ENCODE measurements at regions not wholly inside any gene's neighbourhood (a gene's known extent, or its start where the extent isn't known, plus 50 kb on each side); places are given as distances from the start of the nearest gene placed in this dataset.

DNA sequence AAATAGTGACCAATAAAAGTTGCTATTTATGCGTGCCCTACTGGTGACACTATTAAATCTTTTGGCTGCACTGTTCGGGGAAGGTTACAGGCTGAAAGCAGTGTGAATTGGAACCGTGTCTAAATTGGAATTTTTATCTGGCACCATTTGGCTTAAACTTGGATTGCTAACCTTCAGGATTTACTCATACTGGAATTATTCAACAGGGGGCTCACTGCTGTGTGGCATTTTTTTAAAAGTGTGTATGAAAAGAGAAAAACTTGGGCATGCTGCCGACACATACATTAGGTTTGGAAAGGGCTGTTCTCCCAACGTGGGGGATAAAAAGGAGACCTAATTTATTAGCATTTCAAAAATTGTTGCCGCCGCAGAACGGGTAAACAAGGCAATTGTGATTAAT lies 537.9 kb upstream of the MGMT start:
- TF ChIP-seq, protein P1, sequence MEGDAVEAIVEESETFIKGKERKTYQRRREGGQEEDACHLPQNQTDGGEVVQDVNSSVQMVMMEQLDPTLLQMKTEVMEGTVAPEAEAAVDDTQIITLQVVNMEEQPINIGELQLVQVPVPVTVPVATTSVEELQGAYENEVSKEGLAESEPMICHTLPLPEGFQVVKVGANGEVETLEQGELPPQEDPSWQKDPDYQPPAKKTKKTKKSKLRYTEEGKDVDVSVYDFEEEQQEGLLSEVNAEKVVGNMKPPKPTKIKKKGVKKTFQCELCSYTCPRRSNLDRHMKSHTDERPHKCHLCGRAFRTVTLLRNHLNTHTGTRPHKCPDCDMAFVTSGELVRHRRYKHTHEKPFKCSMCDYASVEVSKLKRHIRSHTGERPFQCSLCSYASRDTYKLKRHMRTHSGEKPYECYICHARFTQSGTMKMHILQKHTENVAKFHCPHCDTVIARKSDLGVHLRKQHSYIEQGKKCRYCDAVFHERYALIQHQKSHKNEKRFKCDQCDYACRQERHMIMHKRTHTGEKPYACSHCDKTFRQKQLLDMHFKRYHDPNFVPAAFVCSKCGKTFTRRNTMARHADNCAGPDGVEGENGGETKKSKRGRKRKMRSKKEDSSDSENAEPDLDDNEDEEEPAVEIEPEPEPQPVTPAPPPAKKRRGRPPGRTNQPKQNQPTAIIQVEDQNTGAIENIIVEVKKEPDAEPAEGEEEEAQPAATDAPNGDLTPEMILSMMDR (IDR thresholded peaks at IDR 0.05; ENCODE audit: insufficient read depth, low read length), result no peak
- no peak overlapping the region for H3K4me3 ChIP-seq (ENCODE audit: low read depth, low read length)
- DNase-seq (ENCODE audit: low read depth), result no peak

DNA sequence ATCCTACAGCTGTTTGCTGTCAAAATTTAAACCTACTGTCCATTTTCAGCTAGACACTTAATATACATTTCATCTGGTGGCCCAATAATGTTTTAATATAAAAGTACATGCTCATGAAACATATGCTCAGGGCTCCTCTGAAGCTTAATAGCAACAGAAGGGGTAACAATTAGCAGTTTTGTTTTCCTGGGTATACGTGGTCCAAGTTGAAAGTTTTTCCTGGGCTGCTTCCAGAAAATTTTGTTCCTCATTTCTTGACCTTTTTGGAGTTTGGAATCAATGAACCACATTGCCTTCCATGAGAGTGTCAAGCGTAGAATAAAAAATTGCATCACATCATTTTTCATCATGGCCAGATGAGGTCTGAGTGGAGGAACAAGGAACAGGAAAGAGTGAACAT lies 537.3 kb upstream of the MGMT start:
- no peak for DNase-seq (ENCODE audit: low read depth)
- TF ChIP-seq, protein P1 (IDR thresholded peaks at IDR 0.05; ENCODE audit: insufficient read depth, low read length), result no peak
- no peak overlapping the region for H3K4me3 ChIP-seq (ENCODE audit: low read depth, low read length)

DNA sequence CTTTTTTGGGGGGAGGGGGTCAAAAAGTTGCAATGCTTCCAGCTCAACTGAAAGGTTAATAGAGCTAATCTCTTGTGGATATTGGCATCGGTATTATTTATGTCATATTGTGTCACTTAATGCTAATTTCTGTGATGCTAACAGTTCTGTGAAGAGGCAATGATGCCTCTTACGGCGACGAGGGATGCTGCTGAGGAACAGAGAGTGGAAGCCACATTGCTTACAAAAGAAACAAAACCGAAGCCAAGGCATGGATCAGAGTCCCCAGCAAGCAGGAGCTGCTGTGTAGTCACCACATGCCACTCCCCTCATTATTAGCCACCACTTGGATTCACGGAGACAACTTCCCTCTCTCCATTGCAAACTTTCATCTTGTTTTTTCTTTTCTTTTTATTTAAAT lies 536.5 kb upstream of the MGMT start:
- TF ChIP-seq, protein P1 (IDR thresholded peaks at IDR 0.05; ENCODE audit: insufficient read depth, low read length), result no peak
- no peak for DNase-seq (ENCODE audit: low read depth)
- no peak overlapping the region for H3K4me3 ChIP-seq (ENCODE audit: low read depth, low read length)

DNA sequence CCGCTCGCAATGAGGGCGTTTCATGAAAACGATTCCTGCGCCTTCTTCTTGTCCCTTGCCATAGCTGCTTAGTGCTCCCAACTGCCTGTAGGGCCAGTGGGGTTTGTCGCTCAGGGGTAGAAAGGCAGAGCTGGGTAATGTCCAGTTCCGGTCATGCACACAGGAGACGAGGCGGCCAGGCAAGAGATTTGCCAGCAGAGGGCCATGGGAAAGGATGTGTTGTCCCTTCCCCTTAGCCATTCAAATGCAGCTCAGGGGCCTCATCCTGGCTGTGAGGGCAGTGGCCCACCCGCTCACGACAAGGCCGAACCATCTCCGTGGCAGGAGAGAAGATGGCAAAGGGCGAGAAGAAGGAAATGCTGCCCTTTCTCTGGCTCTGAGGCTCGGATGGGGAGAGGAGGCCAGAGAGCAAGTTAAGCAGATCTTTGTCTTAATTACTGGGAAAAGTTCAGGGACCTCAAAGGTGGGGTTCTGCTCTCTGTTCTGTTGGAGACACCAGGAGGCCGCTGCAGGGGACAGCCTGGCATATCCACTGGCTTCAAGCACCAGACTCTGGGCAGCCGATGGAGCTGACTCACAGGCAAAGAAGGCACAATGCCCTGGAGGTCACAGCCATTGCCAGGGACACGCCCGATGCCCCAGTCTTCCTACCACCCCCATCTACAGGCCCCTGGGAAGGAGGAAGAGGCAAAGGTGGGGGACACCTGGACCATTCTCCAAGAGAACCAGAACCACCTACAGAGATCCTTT lies 534.8 kb upstream of the MGMT start:
- TF ChIP-seq, protein P1 (IDR thresholded peaks at IDR 0.05; ENCODE audit: insufficient read depth, low read length), result no peak
- no peak for DNase-seq (ENCODE audit: low read depth)
- no peak overlapping the region for H3K4me3 ChIP-seq (ENCODE audit: low read depth, low read length)

DNA sequence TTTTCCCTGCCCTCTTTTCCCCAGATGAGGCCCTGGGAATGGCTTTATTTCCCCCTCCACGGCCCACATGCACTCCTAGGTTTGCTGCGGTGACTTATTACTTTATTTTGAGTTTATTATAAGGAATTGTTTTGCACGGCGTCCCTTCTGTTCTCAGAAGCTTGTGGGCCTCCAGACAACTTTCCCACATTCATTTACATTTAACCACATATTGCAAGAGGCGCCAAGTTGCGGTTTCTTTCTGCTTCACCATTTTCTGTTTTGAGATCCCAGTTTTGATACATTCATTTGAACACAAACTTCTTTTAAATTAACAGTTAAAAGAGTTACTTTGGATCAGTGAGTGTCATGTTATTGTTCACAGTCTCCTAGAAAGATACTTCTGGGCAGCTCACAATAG lies 532.5 kb upstream of the MGMT start:
- TF ChIP-seq, protein P1 (IDR thresholded peaks at IDR 0.05; ENCODE audit: insufficient read depth, low read length), result no peak
- H3K4me3 ChIP-seq (ENCODE audit: low read depth, low read length), result no peak overlapping the region
- no peak for DNase-seq (ENCODE audit: low read depth)

DNA sequence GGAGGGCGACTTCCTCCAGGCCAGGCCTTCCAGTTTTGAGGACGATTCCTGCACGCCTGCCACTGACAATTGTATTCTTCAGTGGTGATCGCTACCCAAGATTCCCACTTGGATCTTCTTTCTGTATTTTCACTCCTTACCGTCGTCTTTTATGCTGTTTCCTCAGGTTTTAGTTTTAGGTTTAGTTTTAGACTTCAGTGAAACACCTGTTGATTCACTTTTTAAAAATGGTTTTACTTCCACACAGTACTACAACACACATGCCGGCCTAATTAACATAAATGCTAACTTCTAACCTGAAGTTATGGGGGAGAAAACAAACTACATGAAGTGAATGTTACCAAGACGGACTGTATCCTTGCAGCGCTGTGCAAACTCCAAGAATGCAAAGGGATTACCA lies 530.6 kb upstream of the MGMT start:
- TF ChIP-seq, protein P1 (IDR thresholded peaks at IDR 0.05; ENCODE audit: insufficient read depth, low read length), result no peak
- H3K4me3 ChIP-seq (ENCODE audit: low read depth, low read length), result no peak overlapping the region
- no peak for DNase-seq (ENCODE audit: low read depth)

DNA sequence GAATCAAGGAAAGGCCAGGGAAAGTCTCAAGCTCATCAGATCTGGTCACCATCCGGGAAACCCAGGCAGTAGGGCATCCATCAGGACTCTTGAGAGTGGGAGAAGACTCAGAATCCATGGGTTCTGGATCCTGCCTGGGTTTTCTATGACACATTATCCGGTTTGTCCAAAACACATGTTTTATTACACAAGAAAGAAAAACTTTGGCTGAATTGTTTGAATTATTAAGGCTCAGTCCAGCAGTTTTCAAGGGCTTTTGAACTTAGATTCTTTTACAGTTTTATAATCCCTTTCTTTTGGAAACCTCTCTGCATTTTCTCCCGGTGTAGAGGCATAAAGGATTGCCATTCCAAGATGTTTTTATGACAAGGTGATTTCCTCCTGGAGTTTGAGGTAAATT lies 528.5 kb upstream of the MGMT start:
- no peak for DNase-seq (ENCODE audit: low read depth)
- TF ChIP-seq, protein P1 (IDR thresholded peaks at IDR 0.05; ENCODE audit: insufficient read depth, low read length), result no peak

More for the DNA sequence above, 528.5 kb upstream of the MGMT start:
- no peak overlapping the region for H3K4me3 ChIP-seq (ENCODE audit: low read depth, low read length)

Measured in fibroblast of the aortic adventitia (primary cell).